ENCODE measurements at regions not wholly inside any gene's neighbourhood (a gene's known extent, or its start where the extent isn't known, plus 50 kb on each side); places are given as distances from the start of the nearest gene placed in this dataset.

GRCh38 chr22:49721211-49721763 is 106.4 kb downstream of the BRD1 start:
- H3K4me3 ChIP-seq: no peak overlapping the region
- intact Hi-C loops (cut with DNase I): no loop called here
- DNase-seq: peak in 1 of 7 donors; percentile 17
- no peak overlapping the region for H3K27ac ChIP-seq
- no peaks in the 10 kb centered on the region for H3K9me3 ChIP-seq (replicated peaks in 1 of 3)
- H3K27me3 ChIP-seq: peaks cover 24% of the 10 kb centered on the region
- no peaks in the 10 kb centered on the region for H3K4me1 ChIP-seq (replicated peaks in 1 of 2)
- 79 to 84% (median 82%) methylated on average over 10 to 15 of the region's 15 CpGs for WGBS, 4 donors
- H3K36me3 ChIP-seq (replicated peaks in 1 of 2): no peaks in the 10 kb centered on the region
- no peak for TF ChIP-seq POLR2A (IDR thresholded peaks at IDR 0.05)

DNA sequence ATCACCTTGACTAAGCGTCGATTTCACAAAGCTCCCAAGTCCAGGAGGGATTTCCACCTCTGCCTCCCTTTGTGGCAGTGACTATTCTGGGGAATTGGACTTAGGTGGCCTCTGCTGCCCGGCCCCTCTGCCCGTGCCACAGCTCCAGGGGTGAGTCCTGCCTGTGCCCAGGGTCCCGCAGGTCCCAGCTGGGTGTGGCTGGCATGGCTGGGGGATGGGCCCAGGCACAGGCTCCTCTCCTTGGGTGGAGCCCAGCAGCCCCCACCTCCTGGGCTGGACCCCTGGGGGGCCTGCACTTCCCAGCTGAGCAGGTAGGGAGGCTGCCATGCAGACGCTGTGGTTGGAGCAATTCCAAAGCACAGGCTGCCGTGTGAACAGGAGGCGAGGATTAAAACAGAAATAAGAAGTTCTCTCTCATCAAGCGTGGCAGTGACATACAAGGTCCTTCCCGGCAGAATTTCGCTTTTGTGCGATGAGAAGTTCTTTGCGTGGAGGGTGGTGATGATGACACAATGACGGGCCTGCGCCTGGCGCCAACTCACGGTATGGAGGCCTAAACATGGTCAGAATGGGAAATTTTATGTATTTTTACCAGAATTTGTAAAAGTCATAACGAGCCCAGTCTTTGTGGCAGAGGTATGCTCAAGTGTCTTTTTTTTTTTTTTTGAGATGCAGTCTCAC is 107.3 kb downstream of the BRD1 start:
- no peaks in the 10 kb centered on the region for H3K9me3 ChIP-seq (replicated peaks in 1 of 3)
- no peaks in the 10 kb centered on the region for H3K4me1 ChIP-seq (replicated peaks in 1 of 2)
- no peak overlapping the region for H3K27ac ChIP-seq
- 76 to 87% (median 79%) methylated on average over 15 to 18 of the region's 18 CpGs for WGBS, 4 donors
- peaks cover 18% of the 10 kb centered on the region for H3K27me3 ChIP-seq
- DNase-seq: peak in 1 of 7 donors; percentile 27
- intact Hi-C loops (cut with DNase I): no loop called here
- H3K4me3 ChIP-seq: no peak overlapping the region
- H3K36me3 ChIP-seq (replicated peaks in 1 of 2): no peaks in the 10 kb centered on the region
- no peak for TF ChIP-seq CTCF (IDR thresholded peaks at IDR 0.05)

- intact Hi-C loops (cut with DNase I): no loop called here
- H3K27me3 ChIP-seq: peaks cover 4% of the 10 kb centered on the region
- no peaks in the 10 kb centered on the region for H3K36me3 ChIP-seq (replicated peaks in 1 of 2)
- peak in 1 of 7 donors; percentile 13 for DNase-seq
- no peak for TF ChIP-seq CTCF (IDR thresholded peaks at IDR 0.05)
- no peak for TF ChIP-seq POLR2A (IDR thresholded peaks at IDR 0.05)
- 53 to 77% (median 71%) methylated on average over 3 to 10 of the region's 10 CpGs for WGBS, 4 donors
- no peaks in the 10 kb centered on the region for H3K9me3 ChIP-seq (replicated peaks in 1 of 3)
- no peaks in the 10 kb centered on the region for H3K4me1 ChIP-seq (replicated peaks in 1 of 2)
- H3K27ac ChIP-seq: no peak overlapping the region
- H3K4me3 ChIP-seq: no peak overlapping the region
These were observed 108.6 kb downstream of the BRD1 start for GRCh38 chr22:49719046-49719445.

DNA sequence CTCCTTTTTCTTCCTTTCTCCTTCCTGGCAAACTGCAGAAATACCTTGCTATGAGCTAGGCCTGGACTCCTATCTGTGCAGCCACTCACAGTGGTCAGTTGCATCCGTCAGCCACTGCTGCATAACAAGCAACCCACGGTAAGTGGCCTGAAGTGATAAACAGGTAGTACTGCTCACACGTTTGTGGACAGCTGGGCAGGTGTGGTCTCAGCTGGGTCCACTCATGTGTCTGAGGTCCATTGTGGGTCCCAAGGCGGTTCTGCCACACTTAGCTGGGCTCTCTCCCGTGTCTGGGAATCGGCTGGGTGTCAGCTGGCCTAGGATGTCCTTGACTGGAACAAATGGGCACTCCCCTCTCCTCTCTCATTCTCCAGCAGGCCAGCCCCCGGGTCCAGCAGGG is 109.3 kb downstream of the BRD1 start:
- 50 to 71% (median 65%) methylated on average over 6 to 7 of the region's 7 CpGs for WGBS, 4 donors
- H3K27me3 ChIP-seq: peaks cover 3% of the 10 kb centered on the region
- H3K27ac ChIP-seq: no peak overlapping the region
- H3K9me3 ChIP-seq (replicated peaks in 1 of 3): no peaks in the 10 kb centered on the region
- H3K4me3 ChIP-seq: no peak overlapping the region
- DNase-seq: no peak
- H3K4me1 ChIP-seq (replicated peaks in 1 of 2): no peaks in the 10 kb centered on the region
- H3K36me3 ChIP-seq (replicated peaks in 1 of 2): no peaks in the 10 kb centered on the region
- TF ChIP-seq POLR2A (IDR thresholded peaks at IDR 0.05) (no peak), CTCF (IDR thresholded peaks at IDR 0.05) (no peak)
- intact Hi-C loops (cut with DNase I): no loop called here

Measured in adrenal gland (tissue), 9 donors.